ENCODE measurements at regions not wholly inside any gene's neighbourhood (a gene's known extent, or its start where the extent isn't known, plus 50 kb on each side); places are given as distances from the start of the nearest gene placed in this dataset.

DNA sequence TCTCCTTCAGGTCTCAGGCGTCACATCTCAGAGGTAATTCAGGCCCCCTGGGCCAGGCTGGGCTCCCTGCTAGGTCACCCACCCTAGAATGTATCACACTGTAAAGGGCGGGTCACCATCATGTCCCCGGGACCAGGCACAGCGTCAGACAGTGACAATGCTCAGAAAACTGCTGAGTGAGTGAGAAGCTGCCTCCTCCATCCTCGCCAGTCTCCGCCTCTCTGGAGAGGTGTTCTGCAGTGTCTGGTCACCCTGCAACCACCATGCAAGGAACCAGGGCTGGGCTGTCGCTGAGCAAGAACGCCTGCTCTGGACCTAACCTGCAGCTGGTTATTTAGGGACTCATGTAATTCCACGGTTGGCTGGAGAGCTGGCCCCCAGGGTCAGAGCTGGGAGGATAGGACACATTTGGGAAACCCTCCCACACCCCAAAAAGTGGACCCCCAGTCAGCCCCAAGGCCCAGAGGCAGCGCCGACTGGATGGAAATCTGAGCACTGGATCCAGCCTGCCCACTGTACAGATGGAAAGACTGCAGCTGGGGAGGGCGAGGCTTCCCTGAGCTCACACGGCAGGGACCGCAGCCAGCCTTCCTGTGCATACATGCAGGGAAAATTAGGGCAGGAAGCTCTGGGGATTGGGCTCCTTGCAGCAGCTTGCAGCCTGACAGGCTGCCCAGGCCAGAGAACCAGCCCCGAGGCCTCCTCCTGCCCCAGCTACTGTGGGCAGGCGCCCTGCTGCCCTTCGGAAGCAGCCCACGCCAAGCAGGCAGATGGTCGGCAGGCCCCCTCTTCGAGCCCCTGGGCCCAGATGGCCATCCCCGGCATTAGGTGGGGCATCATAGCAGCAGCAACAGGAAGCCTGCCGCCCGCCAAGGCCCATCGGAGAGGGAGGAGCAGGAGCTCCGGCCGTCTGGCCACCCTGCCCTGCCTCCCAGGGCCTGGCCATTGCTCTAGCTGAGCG is 105.4 kb upstream of the ZMIZ1 start:
- Histone ChIP-seq H3K27me3 (ENCODE audit: insufficient read depth, low read depth) (no peaks in the 10 kb centered on the region), H4K20me1 (ENCODE audit: insufficient read depth) (no peaks in the 10 kb centered on the region), H2AFZ (no peak overlapping the region), H3K9me3 (ENCODE audit: insufficient read depth, low read depth) (no peaks in the 10 kb centered on the region), H3K4me1 (replicated peaks; ENCODE audit: insufficient read depth) (peaks cover 39% of the 10 kb centered on the region), H3K4me3 (no peak overlapping the region), H3K79me2 (ENCODE audit: low read depth) (no peaks in the 10 kb centered on the region), H3K27ac (no peak overlapping the region), H3K36me3 (ENCODE audit: low read depth) (no peaks in the 10 kb centered on the region), H3K9me2 (ENCODE audit: insufficient read depth) (no peaks in the 10 kb centered on the region), H3K4me2 (no peak overlapping the region), H3F3A (ENCODE audit: insufficient read depth, low read depth) (no peaks in the 10 kb centered on the region)
- intact Hi-C loops (cut with micrococcal nuclease; ENCODE audit: unreplicated experiment) = loop anchor here (2.0 kb wide), 1 partner anchor 37 kb away; no protein-coding TSS in a partner anchor
- POLR2A ChIA-PET (ENCODE audit: unreplicated experiment) = no interaction called here
- CTCF ChIA-PET = interaction anchor here (0.6 to 1.4 kb wide), 2 partner anchors 16 to 19 kb away, joined by 3 read pairs; no protein-coding TSS in a partner anchor
- TF ChIP-seq, protein P1, sequence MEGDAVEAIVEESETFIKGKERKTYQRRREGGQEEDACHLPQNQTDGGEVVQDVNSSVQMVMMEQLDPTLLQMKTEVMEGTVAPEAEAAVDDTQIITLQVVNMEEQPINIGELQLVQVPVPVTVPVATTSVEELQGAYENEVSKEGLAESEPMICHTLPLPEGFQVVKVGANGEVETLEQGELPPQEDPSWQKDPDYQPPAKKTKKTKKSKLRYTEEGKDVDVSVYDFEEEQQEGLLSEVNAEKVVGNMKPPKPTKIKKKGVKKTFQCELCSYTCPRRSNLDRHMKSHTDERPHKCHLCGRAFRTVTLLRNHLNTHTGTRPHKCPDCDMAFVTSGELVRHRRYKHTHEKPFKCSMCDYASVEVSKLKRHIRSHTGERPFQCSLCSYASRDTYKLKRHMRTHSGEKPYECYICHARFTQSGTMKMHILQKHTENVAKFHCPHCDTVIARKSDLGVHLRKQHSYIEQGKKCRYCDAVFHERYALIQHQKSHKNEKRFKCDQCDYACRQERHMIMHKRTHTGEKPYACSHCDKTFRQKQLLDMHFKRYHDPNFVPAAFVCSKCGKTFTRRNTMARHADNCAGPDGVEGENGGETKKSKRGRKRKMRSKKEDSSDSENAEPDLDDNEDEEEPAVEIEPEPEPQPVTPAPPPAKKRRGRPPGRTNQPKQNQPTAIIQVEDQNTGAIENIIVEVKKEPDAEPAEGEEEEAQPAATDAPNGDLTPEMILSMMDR (conservative IDR thresholded peaks at IDR 0.05) = no peak
- no peak for TF ChIP-seq EZH2 (IDR thresholded peaks at IDR 0.05; ENCODE audit: low read depth)
- no TSS peak for BruUV-seq (replicated peaks)
- DNase-seq = no peak

DNA sequence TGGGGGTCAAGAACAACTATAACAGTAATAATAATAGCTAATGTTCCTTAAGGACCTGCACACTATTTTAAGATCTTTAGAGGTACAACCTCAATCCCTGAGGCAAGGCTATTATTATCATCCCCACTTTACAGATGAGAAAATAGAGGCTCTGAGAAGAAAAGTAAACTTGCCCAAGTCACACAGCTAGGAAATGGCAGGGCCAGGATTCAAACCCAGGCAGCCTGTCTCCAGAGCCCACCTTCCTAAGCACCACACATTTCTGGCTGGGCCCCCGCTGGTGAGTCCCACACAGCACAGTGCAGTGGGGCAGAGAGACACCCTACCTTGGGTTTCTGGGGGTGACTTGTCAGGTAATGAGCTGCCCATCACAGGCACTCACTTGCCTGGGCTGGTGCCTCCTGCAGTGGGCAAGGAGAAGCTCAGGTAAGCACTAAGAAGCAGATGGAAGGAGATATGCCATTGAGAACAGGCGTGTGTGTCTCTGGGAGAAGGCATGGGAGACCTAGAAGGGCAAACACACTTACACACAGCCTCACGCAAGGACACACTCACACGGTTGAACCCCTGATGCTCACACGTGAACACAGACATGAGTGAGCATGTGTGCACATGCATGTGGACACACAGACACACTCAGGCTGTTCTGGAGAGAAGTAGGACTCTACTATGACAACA is 104.4 kb upstream of the ZMIZ1 start:
- peak overlapping the region; percentile 59 for H3K4me2 ChIP-seq
- H3K27me3 ChIP-seq (ENCODE audit: insufficient read depth, low read depth) = no peaks in the 10 kb centered on the region
- TF ChIP-seq, protein P1 (conservative IDR thresholded peaks at IDR 0.05) = no peak
- no peak for TF ChIP-seq EZH2 (IDR thresholded peaks at IDR 0.05; ENCODE audit: low read depth)
- no peak overlapping the region for H3K4me3 ChIP-seq
- no peaks in the 10 kb centered on the region for H4K20me1 ChIP-seq (ENCODE audit: insufficient read depth)
- H3K9me3 ChIP-seq (ENCODE audit: insufficient read depth, low read depth) = no peaks in the 10 kb centered on the region
- ChIA-PET CTCF (interaction anchor here (0.5 to 1.4 kb wide), 3 partner anchors 17 to 471 kb away, joined by 3 read pairs; no protein-coding TSS in a partner anchor), POLR2A (ENCODE audit: unreplicated experiment) (no interaction called here)
- intact Hi-C loops (cut with micrococcal nuclease; ENCODE audit: unreplicated experiment) = loop anchor here (2.0 kb wide), 1 partner anchor 38 kb away; no protein-coding TSS in a partner anchor
- no peaks in the 10 kb centered on the region for H3F3A ChIP-seq (ENCODE audit: insufficient read depth, low read depth)
- H3K27ac ChIP-seq = peak overlapping the region; percentile 70
- DNase-seq = no peak
- no peaks in the 10 kb centered on the region for H3K9me2 ChIP-seq (ENCODE audit: insufficient read depth)
- no peaks in the 10 kb centered on the region for H3K36me3 ChIP-seq (ENCODE audit: low read depth)
- no TSS peak for BruUV-seq (replicated peaks)
- no peak overlapping the region for H2AFZ ChIP-seq
- H3K79me2 ChIP-seq (ENCODE audit: low read depth) = no peaks in the 10 kb centered on the region
- peaks cover 39% of the 10 kb centered on the region for H3K4me1 ChIP-seq (replicated peaks; ENCODE audit: insufficient read depth)

DNA sequence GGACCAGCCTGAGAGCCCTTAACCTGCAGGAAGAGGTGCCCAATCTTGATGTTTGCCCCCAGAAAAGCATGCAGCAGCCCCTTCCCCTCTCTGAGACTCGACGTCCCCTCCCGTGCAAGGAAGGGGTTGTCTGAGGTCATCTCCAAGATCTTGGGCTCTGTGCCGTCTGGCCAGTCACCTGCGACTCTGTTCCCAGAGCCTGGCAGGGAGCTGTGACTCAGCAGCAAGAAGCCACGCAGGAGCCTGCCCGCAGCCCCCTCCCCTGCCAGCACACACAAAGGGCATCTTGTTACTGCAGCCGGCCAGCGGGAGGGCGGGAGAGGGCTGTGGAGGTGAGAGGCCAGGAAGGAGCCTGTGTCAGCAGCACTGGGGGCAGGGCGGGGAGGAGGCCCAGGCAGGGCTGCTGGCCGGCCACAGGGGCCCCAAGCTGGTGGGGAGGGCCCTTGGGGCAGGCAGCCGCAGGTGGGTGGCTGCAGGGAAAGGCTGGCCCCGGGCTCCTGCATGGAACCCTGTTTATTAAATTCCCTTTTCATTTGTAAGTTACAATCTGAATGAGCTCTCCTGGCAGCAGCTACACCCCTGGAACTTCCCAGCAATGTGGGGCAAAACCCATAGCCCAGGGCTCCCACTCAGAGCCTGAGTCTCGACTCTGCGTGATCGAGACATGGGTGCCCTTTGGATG is 103.7 kb upstream of the ZMIZ1 start:
- peak overlapping the region; percentile 59 for H3K4me2 ChIP-seq
- ChIA-PET POLR2A (ENCODE audit: unreplicated experiment) (interaction anchor here (0.6 to 0.9 kb wide), 4 partner anchors 8 to 102 kb away, joined by 4 to 15 read pairs (median 7); no protein-coding TSS in a partner anchor), CTCF (interaction anchor here (0.5 to 1.4 kb wide), 3 partner anchors 10 to 181 kb away, joined by 3 to 4 read pairs (median 4); no protein-coding TSS in a partner anchor)
- intact Hi-C loops (cut with micrococcal nuclease; ENCODE audit: unreplicated experiment) = loop anchor here (1.0 to 5.0 kb wide), 3 partner anchors 8 to 918 kb away; no protein-coding TSS in a partner anchor
- H3K27ac ChIP-seq = peak overlapping the region; percentile 70
- H3K79me2 ChIP-seq (ENCODE audit: low read depth) = no peaks in the 10 kb centered on the region
- H4K20me1 ChIP-seq (ENCODE audit: insufficient read depth) = no peaks in the 10 kb centered on the region
- no TSS peak for BruUV-seq (replicated peaks)
- TF ChIP-seq, protein P1 (conservative IDR thresholded peaks at IDR 0.05) = no peak
- no peak for TF ChIP-seq EZH2 (IDR thresholded peaks at IDR 0.05; ENCODE audit: low read depth)
- H3K27me3 ChIP-seq (ENCODE audit: insufficient read depth, low read depth) = no peaks in the 10 kb centered on the region
- H3K9me3 ChIP-seq (ENCODE audit: insufficient read depth, low read depth) = no peaks in the 10 kb centered on the region
- H3K4me3 ChIP-seq = no peak overlapping the region
- H3K4me1 ChIP-seq (replicated peaks; ENCODE audit: insufficient read depth) = peaks cover 39% of the 10 kb centered on the region
- DNase-seq = peak; percentile 94 to 96
- no peak overlapping the region for H2AFZ ChIP-seq
- H3F3A ChIP-seq (ENCODE audit: insufficient read depth, low read depth) = no peaks in the 10 kb centered on the region
- H3K9me2 ChIP-seq (ENCODE audit: insufficient read depth) = no peaks in the 10 kb centered on the region
- H3K36me3 ChIP-seq (ENCODE audit: low read depth) = no peaks in the 10 kb centered on the region

Measured in PC-9 (cell line).